GM18499 (cell line): ENCODE measurements at regions not wholly inside any gene's neighbourhood (a gene's known extent, or its start where the extent isn't known, plus 50 kb on each side); places are given as distances from the start of the nearest gene placed in this dataset.
"Not testable (repeated sequence)": the region's sequence is repeated elsewhere in the genome, so short reads cannot be mapped to it uniquely, and the experiment has no call there.

ENCODE experiments used
- ATAC-seq: cut with Tn5 transposase; IDR thresholded peaks from one replicate; pipeline ENCODE4 v1.9.1; 2021; ENCODE audit warnings: moderate number of reproducible peaks; ENCODE audit not compliant: insufficient read depth, unreplicated experiment

DNA sequence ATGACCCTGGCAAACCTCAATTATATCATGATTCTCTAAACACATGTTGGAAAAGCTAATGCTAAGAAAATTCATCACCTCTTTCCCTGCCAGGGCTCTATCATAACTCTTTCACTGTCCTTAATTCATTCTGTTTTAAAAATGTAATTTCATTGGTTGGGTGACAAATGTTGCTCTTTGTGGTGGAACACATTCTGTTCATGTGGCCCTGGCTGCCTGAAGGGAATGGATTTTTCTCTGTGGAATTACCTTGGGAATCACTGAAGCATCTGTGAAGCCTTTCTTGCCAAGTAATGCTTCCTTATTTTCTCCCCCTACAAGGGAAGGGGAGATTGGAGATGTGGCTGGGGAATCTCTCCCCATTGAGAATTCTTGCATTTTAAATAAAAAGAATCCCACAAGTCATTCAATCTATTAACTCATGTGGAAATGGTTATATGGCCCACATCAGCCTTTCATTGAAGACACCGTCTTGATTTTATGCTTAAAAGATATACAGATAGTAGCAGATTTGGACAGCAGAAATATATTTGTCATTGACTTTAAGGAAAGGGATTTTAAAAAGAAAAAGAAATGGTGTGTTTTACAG, 201.8 kb upstream of the NMUR2 start:
- no peak for ATAC-seq

- ATAC-seq = no peak
Observed at GRCh38 chr5:152607401-152608160, 202.5 kb upstream of the NMUR2 start.

DNA sequence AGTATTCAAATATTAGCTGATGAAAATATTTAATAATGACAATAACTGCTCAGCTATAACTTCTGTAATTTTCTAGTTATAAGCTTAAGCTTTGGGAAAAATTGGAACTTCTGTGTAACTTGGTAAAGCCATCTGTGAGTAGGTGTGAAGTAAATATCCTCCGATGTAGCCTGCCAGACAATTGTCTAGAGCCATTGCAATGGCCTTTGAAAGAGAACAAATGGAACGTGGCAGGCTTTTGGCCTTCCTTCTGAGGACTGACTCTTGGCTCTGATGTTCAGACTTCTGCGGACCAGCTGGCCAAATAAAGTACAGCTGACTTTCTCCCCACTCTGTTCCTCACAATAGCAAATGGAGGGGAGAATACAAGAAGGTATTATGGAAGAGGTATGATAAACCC, 203.4 kb upstream of the NMUR2 start:
- no peak for ATAC-seq

GRCh38 chr5:152619756-152620155, 214.7 kb upstream of the NMUR2 start:
- no peak for ATAC-seq

GRCh38 chr5:152622628-152623027, 217.5 kb upstream of the NMUR2 start:
- ATAC-seq = no peak

GRCh38 chr5:152623951-152624350, 218.9 kb upstream of the NMUR2 start:
- no peak for ATAC-seq

DNA sequence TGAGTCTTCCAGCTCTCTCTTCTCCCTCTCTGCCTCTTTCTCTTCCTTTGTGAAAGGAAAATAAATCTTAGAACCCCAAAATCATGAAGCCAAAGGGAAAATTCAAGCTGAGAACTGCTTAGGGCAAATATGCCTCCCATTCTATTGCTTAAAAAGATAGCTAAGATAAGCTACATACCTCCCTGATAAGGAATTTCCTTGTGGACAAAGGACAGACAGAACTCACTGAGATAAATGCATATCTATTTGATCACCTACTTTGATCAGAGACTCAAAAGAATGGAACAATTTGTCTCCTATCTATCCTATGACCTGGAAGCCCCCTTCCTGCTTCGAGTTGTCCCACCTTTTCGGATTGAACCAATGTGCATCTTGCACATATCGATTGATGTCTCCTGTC, 220.6 kb upstream of the NMUR2 start:
- ATAC-seq = no peak

DNA sequence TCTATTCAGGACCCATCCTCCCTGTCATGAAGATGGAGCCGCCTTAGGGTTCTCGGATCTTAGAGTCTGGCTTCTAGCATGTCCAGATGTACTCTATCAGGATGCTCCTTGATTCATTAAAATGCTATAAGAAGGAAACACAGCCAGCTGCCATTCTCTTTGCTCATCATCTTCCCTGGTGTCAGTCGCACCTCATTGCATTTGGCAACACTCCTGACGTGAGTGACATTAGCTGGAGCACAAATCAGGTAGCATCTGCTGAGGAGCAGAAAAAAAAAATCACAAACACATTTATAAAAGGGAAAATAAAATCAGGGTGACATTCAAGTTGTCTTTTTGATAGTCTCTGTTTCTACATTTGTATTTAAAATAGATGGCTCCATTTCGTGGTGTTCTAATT, 226.1 kb upstream of the NMUR2 start:
- no peak for ATAC-seq

- ATAC-seq = no peak
Observed at GRCh38 chr5:152632360-152632759, 227.3 kb upstream of the NMUR2 start.

DNA sequence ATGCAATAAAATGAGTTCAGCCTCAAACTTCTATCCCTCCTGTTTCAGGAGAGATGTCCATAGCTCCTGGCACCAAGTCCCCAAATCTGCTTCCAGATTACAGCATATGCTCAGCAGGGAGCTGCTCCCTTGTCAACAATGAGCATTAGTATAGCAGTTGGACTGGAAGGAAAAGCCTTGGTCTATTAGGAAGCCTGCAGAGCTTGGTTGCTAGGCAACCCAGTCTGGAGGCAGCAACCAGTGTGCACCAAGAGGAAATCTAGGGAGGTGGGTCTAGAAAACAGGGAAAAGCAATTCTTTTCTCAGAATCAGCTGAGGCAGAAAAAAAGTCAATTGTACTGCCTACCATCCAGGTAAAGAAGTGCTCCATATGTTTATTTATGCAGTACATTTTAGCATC, 229.5 kb upstream of the NMUR2 start:
- ATAC-seq = no peak

DNA sequence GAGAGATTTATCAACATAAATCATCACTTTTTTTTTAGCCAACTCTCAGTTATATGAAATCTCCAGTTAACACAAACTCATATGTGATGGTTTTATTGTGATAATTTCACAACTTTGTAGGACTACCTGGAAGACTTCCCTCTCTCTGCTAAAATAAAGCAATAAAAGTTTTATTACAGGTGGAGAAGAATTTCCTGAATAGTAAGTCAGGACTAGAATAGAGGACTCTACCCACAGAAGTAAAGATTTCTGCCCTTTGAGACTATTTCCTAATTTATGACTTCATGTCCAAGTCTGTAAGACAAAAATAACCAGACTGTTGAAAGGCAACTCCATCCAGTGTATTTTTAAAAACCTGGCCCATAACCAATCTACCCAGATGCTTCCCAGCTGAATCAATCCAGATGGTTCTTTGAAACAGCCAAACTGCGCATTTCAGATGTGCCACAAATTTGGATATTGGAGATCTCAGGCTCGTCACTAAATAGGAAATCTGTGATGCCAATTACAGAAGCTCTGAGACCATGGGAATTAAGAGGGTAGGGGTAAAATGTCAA, 234.0 kb upstream of the NMUR2 start:
- no peak for ATAC-seq

DNA sequence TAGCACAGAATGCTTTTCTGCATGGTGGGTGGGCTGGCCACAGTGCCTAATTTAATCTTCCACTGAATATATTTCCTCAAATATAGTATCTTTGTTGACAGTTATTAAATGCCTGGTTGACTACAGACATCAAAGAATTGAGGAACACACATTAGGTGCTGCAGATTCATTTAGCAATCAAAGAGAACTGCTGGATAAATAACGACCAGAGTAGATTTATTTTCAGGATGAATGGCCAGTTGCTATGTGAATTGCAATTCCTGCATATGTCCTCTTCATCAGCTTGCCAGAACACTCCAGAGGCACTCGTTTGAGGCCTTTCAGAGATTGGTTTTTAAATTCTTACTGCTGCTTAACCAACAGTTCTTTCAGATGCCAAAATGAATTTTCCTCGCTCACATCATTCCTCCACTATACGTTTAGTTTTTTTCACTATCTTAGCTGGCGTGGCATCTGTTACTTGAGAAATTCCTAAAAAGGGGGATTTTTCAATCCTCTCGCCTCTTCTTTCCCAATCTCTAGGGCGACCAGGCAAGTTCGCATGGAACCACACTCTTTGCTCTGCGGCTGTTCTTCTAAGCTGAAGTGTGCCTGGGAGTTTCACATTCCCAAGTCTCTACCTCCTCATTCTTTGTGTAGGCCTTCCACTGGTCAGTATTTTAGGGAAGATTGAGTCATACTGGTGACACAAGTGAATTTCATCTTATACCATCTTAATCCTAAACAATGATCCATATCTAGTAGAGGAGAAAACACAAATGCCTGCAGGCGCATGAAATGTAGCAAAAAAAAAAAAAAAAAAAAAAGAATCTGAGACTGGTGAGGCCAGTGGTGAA, 237.1 kb upstream of the NMUR2 start:
- ATAC-seq = no peak

- no peak for ATAC-seq
Observed at GRCh38 chr5:152642880-152643279, 237.8 kb upstream of the NMUR2 start.

- ATAC-seq = no peak
Observed at GRCh38 chr5:152644029-152644728, 239.1 kb upstream of the NMUR2 start.

DNA sequence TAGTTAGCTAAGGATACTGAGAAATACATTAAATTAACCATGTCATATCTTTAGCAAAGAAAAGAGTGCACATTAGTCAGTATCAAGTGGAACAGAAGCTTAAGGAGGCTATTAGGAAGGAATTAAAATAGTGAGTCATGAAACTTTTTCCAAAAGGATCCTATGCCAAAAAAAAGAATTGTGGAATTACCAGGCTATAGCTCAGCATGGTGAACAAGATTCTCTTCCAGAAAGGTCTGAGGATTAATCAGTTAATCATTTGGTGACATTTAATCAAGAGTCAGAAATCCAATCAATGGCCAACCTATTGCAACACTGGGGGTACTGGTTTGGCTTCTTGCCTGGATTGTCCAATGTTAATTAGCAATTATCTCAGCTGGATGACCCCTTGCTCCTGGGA, 244.5 kb upstream of the NMUR2 start:
- ATAC-seq = no peak

DNA sequence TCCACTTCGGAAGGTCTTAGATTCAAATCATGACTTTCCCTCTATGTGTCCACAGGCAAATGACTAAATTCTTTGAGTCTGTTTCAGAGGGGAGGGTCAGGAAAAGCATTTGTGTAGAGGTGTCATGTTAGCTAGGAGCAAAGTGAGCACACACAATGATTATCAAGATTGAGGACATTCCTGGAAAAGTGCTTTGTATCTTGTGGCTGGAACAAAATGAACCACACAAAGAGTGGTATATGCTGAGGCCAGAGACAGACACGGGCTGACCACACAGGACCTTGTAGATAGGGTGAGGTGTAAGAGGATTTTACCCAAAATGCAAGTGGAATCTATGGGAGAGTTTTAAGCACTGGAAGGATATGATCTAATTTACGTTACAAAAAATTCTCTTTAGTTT, 245.3 kb upstream of the NMUR2 start:
- ATAC-seq = no peak

- ATAC-seq = not testable (repeated sequence)
Observed at GRCh38 chr5:152659470-152659869, 254.4 kb upstream of the NMUR2 start.

DNA sequence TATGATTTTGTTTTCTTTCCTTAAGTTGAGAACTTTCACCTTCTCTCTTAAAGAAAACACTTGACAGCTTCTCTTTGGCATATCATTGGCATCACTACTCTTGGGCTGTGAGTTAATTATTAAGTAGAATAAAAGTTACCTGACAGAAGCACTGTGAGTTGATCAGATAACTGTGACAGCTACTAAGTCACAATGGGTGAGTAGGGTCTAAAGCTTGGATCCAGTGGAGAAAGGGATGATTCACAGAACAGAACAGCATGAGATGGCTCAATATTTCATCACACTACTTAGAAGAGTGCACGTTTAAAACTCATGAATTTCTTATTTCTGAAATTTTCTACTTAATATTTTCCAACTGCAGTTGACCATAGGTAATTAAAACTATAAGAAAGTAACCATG, 268.5 kb upstream of the NMUR2 start:
- ATAC-seq = no peak

DNA sequence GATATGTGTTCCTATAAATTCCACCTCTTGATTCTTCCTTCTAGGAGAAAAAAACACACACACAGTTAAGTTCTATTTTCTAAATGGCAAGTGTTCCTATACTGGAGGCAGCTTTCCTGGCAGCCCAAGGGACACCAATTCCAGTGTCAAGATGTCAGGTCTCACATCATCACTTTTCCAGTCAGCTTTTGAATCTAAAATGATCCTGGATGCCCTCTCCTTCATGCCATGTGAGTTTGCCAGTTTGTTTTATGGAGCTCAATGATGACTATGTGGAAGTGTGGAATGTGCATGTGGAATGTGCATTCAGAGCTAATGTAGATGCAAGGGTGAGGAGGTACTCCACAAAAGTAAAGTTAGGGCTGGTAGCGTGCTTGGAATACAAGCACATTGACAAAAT, 269.3 kb upstream of the NMUR2 start:
- no peak for ATAC-seq

- no peak for ATAC-seq
Observed at GRCh38 chr5:152676196-152676595, 271.1 kb upstream of the NMUR2 start.
